Astrocyte (in vitro differentiated cells and primary cell): ENCODE measurements at regions not wholly inside any gene's neighbourhood (a gene's known extent, or its start where the extent isn't known, plus 50 kb on each side); places are given as distances from the start of the nearest gene placed in this dataset.

Source experiments
- DNase-seq: peaks from one replicate; pipeline ENCODE4 v3.0.0-alpha.2; 2010; ENCODE audit warnings: low read depth
- FAIRE-seq: peaks from 2 replicates; lab custom pipeline; 2011; peaks lifted over from hg19 to GRCh38; lab: Jason Lieb, UNC
- H2AFZ ChIP-seq: 2 replicates; pipeline ENCODE4 v1.6.0; 2012; ENCODE audit warnings: low read depth, low read length, inconsistent platforms
- H3K27ac ChIP-seq: 2 replicates; pipeline ENCODE4 v1.5.1; 2011; ENCODE audit warnings: low read depth, low read length, inconsistent platforms
- H3K27me3 ChIP-seq: 2 replicates; pipeline ENCODE4 v1.6.0; 2011; ENCODE audit warnings: low read length, inconsistent platforms; ENCODE audit not compliant: insufficient read depth
- H3K36me3 ChIP-seq: 2 replicates; pipeline ENCODE4 v1.5.1; 2011; ENCODE audit warnings: low read length, inconsistent platforms; ENCODE audit not compliant: insufficient read depth
- H3K4me1 ChIP-seq: 2 replicates; pipeline ENCODE4 v1.5.1; 2011; ENCODE audit warnings: low read length, inconsistent platforms; ENCODE audit not compliant: insufficient read depth
- H3K4me2 ChIP-seq: 2 replicates; pipeline ENCODE4 v1.6.0; 2012; ENCODE audit warnings: low read length, inconsistent platforms
- H3K4me3 ChIP-seq: 2 replicates; pipeline ENCODE4 v1.5.1; 2011; ENCODE audit warnings: low read depth, mild to moderate bottlenecking, low read length, inconsistent platforms; ENCODE audit not compliant: insufficient read depth
- H3K79me2 ChIP-seq: 2 replicates; pipeline ENCODE4 v1.6.0; 2012; ENCODE audit warnings: mild to moderate bottlenecking, low read length, inconsistent platforms; ENCODE audit not compliant: insufficient read depth
- H3K9ac ChIP-seq: 2 replicates; pipeline ENCODE4 v1.6.0; 2012; ENCODE audit warnings: mild to moderate bottlenecking, low read length, inconsistent platforms
- H3K9me3 ChIP-seq: 2 replicates; pipeline ENCODE4 v1.5.1; 2012; ENCODE audit warnings: low read depth, mild to moderate bottlenecking, low read length, inconsistent platforms; ENCODE audit not compliant: insufficient read depth
- H4K20me1 ChIP-seq: 2 replicates; pipeline ENCODE4 v1.6.0; 2012; ENCODE audit warnings: low read length, inconsistent platforms; ENCODE audit not compliant: insufficient read depth
- H3K27ac Mint-ChIP-seq: one replicate; pipeline ENCODE4 v1.8.0; 2021; ENCODE audit warnings: mild to moderate bottlenecking, mixed read lengths; ENCODE audit not compliant: unreplicated experiment
- H3K27me3 Mint-ChIP-seq: one replicate; pipeline ENCODE4 v1.8.0; 2021; ENCODE audit warnings: low read depth, mixed read lengths; ENCODE audit not compliant: unreplicated experiment
- H3K36me3 Mint-ChIP-seq: one replicate; pipeline ENCODE4 v1.8.0; 2021; ENCODE audit warnings: low read depth, mixed read lengths; ENCODE audit not compliant: unreplicated experiment
- H3K4me1 Mint-ChIP-seq: one replicate; pipeline ENCODE4 v1.8.0; 2021; ENCODE audit warnings: low read depth, mixed read lengths; ENCODE audit not compliant: unreplicated experiment
- H3K4me3 Mint-ChIP-seq: one replicate; pipeline ENCODE4 v1.8.0; 2021; ENCODE audit warnings: mild to moderate bottlenecking, moderate library complexity, mixed read lengths; ENCODE audit not compliant: unreplicated experiment
- H3K9me3 Mint-ChIP-seq: one replicate; pipeline ENCODE4 v1.8.0; 2021; ENCODE audit warnings: mild to moderate bottlenecking, mixed read lengths; ENCODE audit not compliant: unreplicated experiment
- EZH2 ChIP-seq: IDR thresholded peaks from 2 replicates; pipeline ENCODE4 v1.6.1; 2012; ENCODE audit warnings: mild to moderate bottlenecking, low read length, inconsistent platforms; ENCODE audit not compliant: insufficient read depth
- TF ChIP-seq, protein P1 (sequence below): IDR thresholded peaks from 2 replicates; pipeline ENCODE4 v1.5.1; 2011; ENCODE audit warnings: low read depth, mild to moderate bottlenecking, inconsistent platforms, low read length, moderate library complexity; ENCODE audit not compliant: insufficient read depth

- H3K27ac ChIP-seq = no peak overlapping the region
- TF ChIP-seq, protein P1, sequence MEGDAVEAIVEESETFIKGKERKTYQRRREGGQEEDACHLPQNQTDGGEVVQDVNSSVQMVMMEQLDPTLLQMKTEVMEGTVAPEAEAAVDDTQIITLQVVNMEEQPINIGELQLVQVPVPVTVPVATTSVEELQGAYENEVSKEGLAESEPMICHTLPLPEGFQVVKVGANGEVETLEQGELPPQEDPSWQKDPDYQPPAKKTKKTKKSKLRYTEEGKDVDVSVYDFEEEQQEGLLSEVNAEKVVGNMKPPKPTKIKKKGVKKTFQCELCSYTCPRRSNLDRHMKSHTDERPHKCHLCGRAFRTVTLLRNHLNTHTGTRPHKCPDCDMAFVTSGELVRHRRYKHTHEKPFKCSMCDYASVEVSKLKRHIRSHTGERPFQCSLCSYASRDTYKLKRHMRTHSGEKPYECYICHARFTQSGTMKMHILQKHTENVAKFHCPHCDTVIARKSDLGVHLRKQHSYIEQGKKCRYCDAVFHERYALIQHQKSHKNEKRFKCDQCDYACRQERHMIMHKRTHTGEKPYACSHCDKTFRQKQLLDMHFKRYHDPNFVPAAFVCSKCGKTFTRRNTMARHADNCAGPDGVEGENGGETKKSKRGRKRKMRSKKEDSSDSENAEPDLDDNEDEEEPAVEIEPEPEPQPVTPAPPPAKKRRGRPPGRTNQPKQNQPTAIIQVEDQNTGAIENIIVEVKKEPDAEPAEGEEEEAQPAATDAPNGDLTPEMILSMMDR = no peak
- TF ChIP-seq EZH2 = no peak
- peaks cover 17% of the 10 kb centered on the region for H3K4me1 Mint-ChIP-seq
These were observed 221.0 kb upstream of the TFPI start for GRCh38 chr2:187775196-187775595.

GRCh38 chr2:187775651-187776050 lies 221.4 kb upstream of the TFPI start:
- no peak overlapping the region for H3K27ac ChIP-seq
- Mint-ChIP-seq H3K36me3 (no peaks in the 10 kb centered on the region), H3K9me3 (no peaks in the 10 kb centered on the region), H3K4me1 (peaks cover 17% of the 10 kb centered on the region), H3K4me3 (no peak overlapping the region), H3K27ac (no peak overlapping the region), H3K27me3 (no peaks in the 10 kb centered on the region)
- H3K79me2 ChIP-seq = no peaks in the 10 kb centered on the region
- peaks cover 9% of the 10 kb centered on the region for H3K4me1 ChIP-seq
- no peak overlapping the region for H3K9ac ChIP-seq
- no peaks in the 10 kb centered on the region for H3K27me3 ChIP-seq
- H2AFZ ChIP-seq = no peak overlapping the region
- H3K4me2 ChIP-seq = no peak overlapping the region
- FAIRE-seq (peak; percentile 5), DNase-seq (peak; percentile 33)
- H4K20me1 ChIP-seq = no peaks in the 10 kb centered on the region
- no peak overlapping the region for H3K4me3 ChIP-seq
- H3K36me3 ChIP-seq = no peaks in the 10 kb centered on the region
- no peaks in the 10 kb centered on the region for H3K9me3 ChIP-seq
- no peak for TF ChIP-seq EZH2
- TF ChIP-seq, protein P1 = no peak

More at GRCh38 chr2:187775196-187775595, 221.0 kb upstream of the TFPI start:
- DNase-seq (no peak), FAIRE-seq (no peak)
- H3K27me3 ChIP-seq = no peaks in the 10 kb centered on the region
- no peak overlapping the region for H3K4me2 ChIP-seq
- H3K27ac Mint-ChIP-seq = no peak overlapping the region
- no peak overlapping the region for H3K9ac ChIP-seq
- no peaks in the 10 kb centered on the region for H4K20me1 ChIP-seq
- no peak overlapping the region for H3K4me3 ChIP-seq
- no peaks in the 10 kb centered on the region for H3K36me3 ChIP-seq
- peaks cover 9% of the 10 kb centered on the region for H3K4me1 ChIP-seq
- no peaks in the 10 kb centered on the region for H3K27me3 Mint-ChIP-seq
- no peak overlapping the region for H2AFZ ChIP-seq
- no peaks in the 10 kb centered on the region for H3K36me3 Mint-ChIP-seq
- no peaks in the 10 kb centered on the region for H3K9me3 Mint-ChIP-seq
- H3K9me3 ChIP-seq = no peaks in the 10 kb centered on the region
- H3K4me3 Mint-ChIP-seq = no peak overlapping the region
- H3K79me2 ChIP-seq = no peaks in the 10 kb centered on the region

- Histone ChIP-seq H3K4me1 (no peaks in the 10 kb centered on the region), H3K4me2 (no peak overlapping the region), H3K27me3 (no peaks in the 10 kb centered on the region), H4K20me1 (no peaks in the 10 kb centered on the region), H2AFZ (no peak overlapping the region), H3K36me3 (no peaks in the 10 kb centered on the region), H3K4me3 (no peak overlapping the region), H3K9ac (no peak overlapping the region), H3K79me2 (no peaks in the 10 kb centered on the region), H3K9me3 (no peaks in the 10 kb centered on the region), H3K27ac (no peak overlapping the region)
- DNase-seq = no peak
- no peak for FAIRE-seq
- TF ChIP-seq, protein P1 = no peak
- no peak for TF ChIP-seq EZH2
- Mint-ChIP-seq H3K27ac (no peak overlapping the region), H3K9me3 (no peaks in the 10 kb centered on the region), H3K4me1 (no peaks in the 10 kb centered on the region), H3K36me3 (no peaks in the 10 kb centered on the region), H3K4me3 (no peak overlapping the region), H3K27me3 (no peaks in the 10 kb centered on the region)
These were observed 228.1 kb upstream of the TFPI start for GRCh38 chr2:187782301-187782700.
